Spleen (tissue), 11 donors: ENCODE measurements at regions not wholly inside any gene's neighbourhood (a gene's known extent, or its start where the extent isn't known, plus 50 kb on each side); places are given as distances from the start of the nearest gene placed in this dataset.
"Not testable (repeated sequence)": the region's sequence is repeated elsewhere in the genome, so short reads cannot be mapped to it uniquely, and the experiment has no call there.

Source experiments
- DNase-seq: peaks from one replicate; pipeline ENCODE4 v3.0.0-alpha.2; 2020
- H3K27ac ChIP-seq, 8 donors: fragments of 200-600 bp; sonication (generic) in 7 of 8; 1 replicate in 4 of 8; 2 replicates in 4 of 8; pipeline versions ENCODE4 v1.5.0 to v1.8.0; 2016 to 2021; ENCODE audit warnings: inconsistent platforms in 4 of 8, mild to moderate bottlenecking in 4 of 8, moderate library complexity in 1 of 8
- H3K27me3 ChIP-seq, 7 donors: fragments of 200-600 bp; sonication (generic) in 6 of 7; replicated peaks in 1 of 7; 1 replicate in 4 of 7; 2 replicates in 3 of 7; pipeline versions ENCODE4 v1.5.0 to v1.8.0; 2016 to 2021; ENCODE audit warnings: inconsistent platforms in 3 of 7, mild to moderate bottlenecking in 1 of 7
- H3K36me3 ChIP-seq, 6 donors: fragments of 200-600 bp; sonication (generic) in 5 of 6; 1 replicate in 4 of 6; 2 replicates in 2 of 6; pipeline versions ENCODE4 v1.5.0 to v1.8.0; 2016 to 2021; ENCODE audit warnings: inconsistent platforms in 2 of 6
- H3K4me1 ChIP-seq, 6 donors: fragments of 200-600 bp; sonication (generic) in 5 of 6; 1 replicate in 3 of 6; 2 replicates in 3 of 6; pipeline versions ENCODE4 v1.5.0 to v1.8.0; 2016 to 2021; ENCODE audit warnings: inconsistent platforms in 3 of 6
- H3K4me3 ChIP-seq, 8 donors: fragments of 200-600 bp; sonication (generic) in 7 of 8; 1 replicate in 4 of 8; 2 replicates in 4 of 8; pipeline versions ENCODE4 v1.5.0 to v1.8.0; 2016 to 2021; ENCODE audit warnings: inconsistent platforms in 4 of 8, mild to moderate bottlenecking in 4 of 8, moderate library complexity in 2 of 8
- H3K9me3 ChIP-seq, 8 donors: fragments of 200-600 bp; sonication (generic) in 7 of 8; 1 replicate in 4 of 8; 2 replicates in 4 of 8; pipeline versions ENCODE4 v1.5.0 to v1.8.0; 2016 to 2021; ENCODE audit warnings: inconsistent platforms in 4 of 8
- CTCF ChIP-seq, 11 experiments: fragments of 200-600 bp in 7 of 11; fragments of 450-650 bp in 4 of 11; sonication (generic) in 4 of 11; IDR thresholded peaks in 8 of 11; conservative IDR thresholded peaks in 3 of 11; 1 replicate in 7 of 11; 2 replicates in 4 of 11; pipeline versions ENCODE4 v1.4.0 to v1.8.0; 2016 to 2021; ENCODE audit warnings: antibody characterized with exemption in 11 of 11, inconsistent platforms in 4 of 11, mild to moderate bottlenecking in 1 of 11
- POLR2A ChIP-seq, 3 donors: fragments of 450-650 bp; IDR thresholded peaks; one replicate each; pipeline ENCODE4 v1.5.1; 2017; ENCODE audit warnings: antibody characterized with exemption in 3 of 3, mild to moderate bottlenecking in 1 of 3
- POLR2AphosphoS5 ChIP-seq, 3 donors: sonication (generic); formaldehyde crosslinking; IDR thresholded peaks; one replicate each; pipeline ENCODE4 v1.5.1; 2017; ENCODE audit warnings: antibody characterized with exemption in 3 of 3
- WGBS, 5 donors: extraction: QIAGEN DNeasy Blood & Tissue Kit in 3 of 5; methylation state at CpG; one replicate each; pipeline versions ENCODE4 v1.1.5 to v1.1.7; 2013 to 2018; 5-methylcytosine and 5-hydroxymethylcytosine counted together
- intact Hi-C: fragments of 100-400 bp; cut with DNase I; formaldehyde crosslinking; loops from one replicate; pipeline ENCODE4 v1.15.0; 2023; ENCODE audit warnings: low total_unique reads
- donor health status: healthy with polysubstance abuse.
- donor health status: DM: no; HTN: no; CAD: no; lungs with moderate emphysema.
- donor health status: DM: no; HTN: no; CAD: no.
- donor health status: Bipolar disorder and iron deficiency.
- donor health status: healthy.
- donor health status: DM: no; HTN: no; CAD: no.
- donor health status: DM: yes; HTN: yes; CAD: no.

DNA sequence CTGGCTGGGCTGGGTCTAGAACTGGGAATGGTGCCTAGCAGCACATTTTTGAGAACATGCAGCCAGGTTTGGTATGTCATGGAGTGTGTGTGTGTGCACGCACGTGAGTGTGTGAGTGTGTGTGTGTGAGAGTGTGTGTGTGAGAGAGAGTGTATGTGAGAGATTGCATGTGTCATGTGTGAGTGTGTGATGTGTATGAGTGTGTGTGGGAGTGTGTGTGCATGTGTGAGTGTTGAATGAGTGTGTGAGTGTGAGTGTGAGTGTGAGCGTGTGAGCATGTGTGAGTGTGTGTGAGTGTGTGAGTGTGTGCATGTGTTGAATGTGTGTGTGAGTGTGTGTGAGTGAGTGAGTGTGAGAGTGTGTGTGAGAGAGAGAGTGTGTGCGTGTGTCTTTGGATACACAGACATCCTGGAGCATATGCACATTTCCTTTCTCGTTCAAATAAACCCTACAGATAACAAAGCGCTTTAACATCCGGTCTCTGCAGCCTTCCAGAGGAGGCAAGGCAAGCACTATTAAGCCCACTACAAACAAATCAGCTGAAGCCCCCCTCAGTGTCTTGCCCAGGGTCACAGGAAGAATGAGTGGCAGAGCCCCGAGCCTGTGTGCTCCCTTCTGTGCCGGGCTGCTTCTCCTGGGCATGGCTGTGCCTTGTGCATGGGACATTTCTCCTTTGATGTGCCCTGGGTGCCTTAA lies 108.7 kb upstream of the ETV6 start:
- no peak overlapping the region for H3K27ac ChIP-seq
- H3K4me1 ChIP-seq = peaks cover 7 to 17% (median 10%) of the 10 kb centered on the region in 6 donors
- intact Hi-C loops = no loop called here
- 51 to 67% (median 60%) methylated on average over 9 of the region's 9 CpGs for WGBS, 5 donors
- TF ChIP-seq POLR2AphosphoS5 (IDR thresholded peaks at IDR 0.05) = no peak
- no peak for TF ChIP-seq POLR2A (IDR thresholded peaks at IDR 0.05)
- no peak for TF ChIP-seq CTCF (IDR thresholded peaks at IDR 0.05 in 8 of 11, conservative IDR thresholded peaks at IDR 0.05 in 3 of 11)
- H3K4me3 ChIP-seq = no peak overlapping the region
- H3K36me3 ChIP-seq = no peaks in the 10 kb centered on the region
- peaks cover 0 to 5% (median 0%) of the 10 kb centered on the region in 8 donors for H3K9me3 ChIP-seq
- H3K27me3 ChIP-seq = no peaks in the 10 kb centered on the region
- DNase-seq = no peak

DNA sequence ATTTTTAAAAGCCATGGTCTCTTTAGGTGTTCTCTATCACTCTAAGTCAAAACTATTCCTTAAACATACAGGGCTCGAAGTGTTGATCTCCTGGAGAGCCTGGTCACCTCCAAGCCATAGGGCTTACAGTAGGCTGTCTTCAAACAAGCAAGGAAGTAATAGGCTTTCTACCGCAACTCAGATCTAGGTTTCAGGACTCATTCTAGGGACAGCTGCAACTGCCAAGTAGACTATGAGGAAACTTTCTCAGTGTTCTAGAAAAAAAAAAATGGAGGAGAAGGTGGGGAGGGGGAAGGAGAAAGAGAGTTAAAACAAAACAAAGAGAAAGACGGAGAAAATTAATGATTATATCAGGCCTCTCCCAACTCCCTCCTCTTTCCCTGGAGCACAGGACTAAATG lies 106.9 kb upstream of the ETV6 start:
- Histone ChIP-seq H3K4me3 (no peak overlapping the region), H3K4me1 (peaks cover 7 to 30% (median 21%) of the 10 kb centered on the region in 6 donors), H3K36me3 (no peaks in the 10 kb centered on the region), H3K9me3 (peaks cover 0 to 4% (median 0%) of the 10 kb centered on the region in 8 donors), H3K27me3 (no peaks in the 10 kb centered on the region), H3K27ac (no peak overlapping the region)
- WGBS, 5 donors = 85 to 96% (median 91%) methylated on average over 3 of the region's 3 CpGs
- no peak for DNase-seq
- TF ChIP-seq POLR2AphosphoS5 (IDR thresholded peaks at IDR 0.05) = no peak
- intact Hi-C loops = no loop called here

- intact Hi-C loops = no loop called here
- Histone ChIP-seq H3K4me3 (no peak overlapping the region), H3K36me3 (no peaks in the 10 kb centered on the region), H3K9me3 (peaks cover 0 to 4% (median 0%) of the 10 kb centered on the region in 8 donors), H3K4me1 (peaks cover 7 to 30% (median 21%) of the 10 kb centered on the region in 6 donors), H3K27me3 (no peaks in the 10 kb centered on the region), H3K27ac (no peak overlapping the region)
- 72 to 82% (median 75%) methylated on average over 7 of the region's 7 CpGs for WGBS, 5 donors
- no peak for DNase-seq
- TF ChIP-seq POLR2AphosphoS5 (IDR thresholded peaks at IDR 0.05) (no peak), CTCF (IDR thresholded peaks at IDR 0.05 in 8 of 11, conservative IDR thresholded peaks at IDR 0.05 in 3 of 11) (no peak), POLR2A (IDR thresholded peaks at IDR 0.05) (no peak)
Observed at GRCh38 chr12:11543457-11544158, 105.9 kb upstream of the ETV6 start.

- DNase-seq = no peak
- Histone ChIP-seq H3K27me3 (no peaks in the 10 kb centered on the region), H3K36me3 (no peaks in the 10 kb centered on the region), H3K27ac (peak overlapping the region; percentile 3 to 82 (median 67)), H3K4me3 (peak overlapping the region in 1 of 8 donors; percentile 22), H3K9me3 (no peaks in the 10 kb centered on the region), H3K4me1 (peaks cover 7 to 30% (median 21%) of the 10 kb centered on the region in 6 donors)
- TF ChIP-seq POLR2A (IDR thresholded peaks at IDR 0.05) (no peak), POLR2AphosphoS5 (IDR thresholded peaks at IDR 0.05) (peak in 1 of 3 donors; percentile 62), CTCF (IDR thresholded peaks at IDR 0.05 in 8 of 11, conservative IDR thresholded peaks at IDR 0.05 in 3 of 11) (peak in 3 of 11 experiments; percentile 19 to 23 (median 20))
- WGBS, 5 donors = 19 to 31% (median 29%) methylated on average over 6 of the region's 6 CpGs
- intact Hi-C loops = no loop called here
Observed at GRCh38 chr12:11545484-11546330, 103.8 kb upstream of the ETV6 start.

DNA sequence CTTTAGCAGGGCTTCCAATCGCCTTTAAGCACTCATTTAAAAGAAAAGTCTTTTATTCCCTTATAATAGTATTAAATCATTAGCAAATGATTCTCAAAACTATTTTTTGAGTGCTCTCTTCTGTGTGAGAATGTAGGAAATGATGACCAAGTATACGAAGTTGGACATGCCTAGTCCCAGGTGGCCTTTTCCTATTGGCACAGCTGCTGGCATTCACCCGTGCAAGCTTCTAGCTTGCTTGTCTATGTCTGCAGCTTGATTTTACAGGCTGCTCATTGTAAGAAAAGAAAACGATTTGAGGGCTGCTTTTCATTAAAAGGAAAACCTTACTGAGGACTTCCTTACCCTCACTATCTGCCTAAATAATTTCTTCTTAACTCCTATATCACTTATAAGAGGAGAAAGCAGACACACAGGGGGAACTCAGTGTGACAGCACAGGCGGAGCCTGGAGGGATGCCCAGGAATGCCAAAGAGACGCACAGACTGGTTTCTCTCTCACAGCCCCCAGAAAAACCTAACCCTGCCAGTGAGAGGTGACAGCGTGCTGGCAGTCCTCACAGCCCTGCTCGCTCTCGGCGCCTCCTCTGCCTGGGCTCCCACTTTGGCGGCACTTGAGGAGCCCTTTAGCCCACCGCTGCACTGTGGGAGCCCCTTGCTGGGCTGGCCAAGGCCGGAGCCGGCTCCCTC lies 102.7 kb upstream of the ETV6 start:
- Histone ChIP-seq H3K27ac (peak overlapping the region in 7 of 8 donors; percentile 3 to 82 (median 69)), H3K4me3 (peak overlapping the region in 1 of 8 donors; percentile 69), H3K4me1 (peaks cover 7 to 30% (median 21%) of the 10 kb centered on the region in 6 donors)
- DNase-seq, H3K27me3 ChIP-seq, H3K36me3 ChIP-seq, H3K9me3 ChIP-seq, intact Hi-C loops: not testable (repeated sequence)
- WGBS, 5 donors = 66 to 81% (median 72%) methylated on average over 11 to 14 of the region's 14 CpGs

GRCh38 chr12:11547271-11547646 lies 102.2 kb upstream of the ETV6 start:
- 90 to 96% (median 94%) methylated on average over 4 to 31 of the region's 31 CpGs for WGBS, 5 donors
- H3K9me3 ChIP-seq, intact Hi-C loops, H3K36me3 ChIP-seq, DNase-seq, H3K27me3 ChIP-seq: not testable (repeated sequence)
- Histone ChIP-seq H3K4me3 (peak overlapping the region in 1 of 8 donors; percentile 69), H3K4me1 (peaks cover 7 to 30% (median 21%) of the 10 kb centered on the region in 6 donors), H3K27ac (peak overlapping the region in 2 of 8 donors; percentile 69 to 82)
